ENCODE measurements at regions not wholly inside any gene's neighbourhood (a gene's known extent, or its start where the extent isn't known, plus 50 kb on each side); places are given as distances from the start of the nearest gene placed in this dataset.

DNA sequence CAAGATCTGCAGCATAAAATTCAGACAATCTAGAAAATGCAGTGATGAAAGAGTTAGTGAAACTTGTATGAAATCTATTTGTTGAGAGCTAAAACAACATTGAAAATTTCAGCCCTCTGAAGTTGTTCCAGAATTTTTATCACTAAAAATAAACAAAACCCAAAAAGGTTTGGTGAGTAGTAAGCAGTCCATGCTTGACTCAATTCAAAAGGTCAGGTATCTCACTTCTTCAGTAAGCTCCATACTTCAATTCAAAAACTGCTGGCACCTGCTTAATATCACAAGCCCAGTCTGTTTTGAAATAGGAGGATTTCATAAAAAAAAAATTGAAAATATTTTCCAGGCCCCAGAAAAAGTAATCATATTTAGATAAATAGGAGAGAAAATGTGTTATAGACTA lies 894.4 kb downstream of the SLITRK5 start:
- Histone ChIP-seq H3K79me2 (ENCODE audit: insufficient read depth, low read length) (no peaks in the 10 kb centered on the region), H3K27ac (ENCODE audit: low read depth, low read length) (no peak overlapping the region), H3K27me3 (ENCODE audit: insufficient read depth, low read length) (no peaks in the 10 kb centered on the region), H3K4me1 (ENCODE audit: insufficient read depth, low read length) (no peaks in the 10 kb centered on the region), H3K9me3 (ENCODE audit: low read depth, low read length) (no peaks in the 10 kb centered on the region), H3K4me3 (ENCODE audit: insufficient read depth, low read length) (no peak overlapping the region), H2AFZ (ENCODE audit: low read length) (no peak overlapping the region), H4K20me1 (ENCODE audit: insufficient read depth, low read length) (no peaks in the 10 kb centered on the region), H3K4me2 (ENCODE audit: insufficient read depth, low read length) (no peak overlapping the region), H3K36me3 (ENCODE audit: insufficient read depth, low read length) (no peaks in the 10 kb centered on the region)
- no peak for DNase-seq (ENCODE audit: insufficient read length, low spot score, missing footprints)
- TF ChIP-seq CTCF (IDR thresholded peaks at IDR 0.05; ENCODE audit: extremely low read depth, low read depth, low read length): no peak

GRCh38 chr13:88585861-88586260 lies 914.7 kb downstream of the SLITRK5 start:
- H2AFZ ChIP-seq (ENCODE audit: low read length): no peak overlapping the region
- no peaks in the 10 kb centered on the region for H3K79me2 ChIP-seq (ENCODE audit: insufficient read depth, low read length)
- no peak overlapping the region for H3K27ac ChIP-seq (ENCODE audit: low read depth, low read length)
- H3K4me3 ChIP-seq (ENCODE audit: insufficient read depth, low read length): no peak overlapping the region
- DNase-seq (ENCODE audit: insufficient read length, low spot score, missing footprints): no peak
- no peak for TF ChIP-seq CTCF (IDR thresholded peaks at IDR 0.05; ENCODE audit: extremely low read depth, low read depth, low read length)
- H4K20me1 ChIP-seq (ENCODE audit: insufficient read depth, low read length): no peaks in the 10 kb centered on the region
- no peaks in the 10 kb centered on the region for H3K9me3 ChIP-seq (ENCODE audit: low read depth, low read length)
- no peaks in the 10 kb centered on the region for H3K27me3 ChIP-seq (ENCODE audit: insufficient read depth, low read length)
- H3K36me3 ChIP-seq (ENCODE audit: insufficient read depth, low read length): no peaks in the 10 kb centered on the region
- H3K4me2 ChIP-seq (ENCODE audit: insufficient read depth, low read length): no peak overlapping the region
- no peaks in the 10 kb centered on the region for H3K4me1 ChIP-seq (ENCODE audit: insufficient read depth, low read length)

DNA sequence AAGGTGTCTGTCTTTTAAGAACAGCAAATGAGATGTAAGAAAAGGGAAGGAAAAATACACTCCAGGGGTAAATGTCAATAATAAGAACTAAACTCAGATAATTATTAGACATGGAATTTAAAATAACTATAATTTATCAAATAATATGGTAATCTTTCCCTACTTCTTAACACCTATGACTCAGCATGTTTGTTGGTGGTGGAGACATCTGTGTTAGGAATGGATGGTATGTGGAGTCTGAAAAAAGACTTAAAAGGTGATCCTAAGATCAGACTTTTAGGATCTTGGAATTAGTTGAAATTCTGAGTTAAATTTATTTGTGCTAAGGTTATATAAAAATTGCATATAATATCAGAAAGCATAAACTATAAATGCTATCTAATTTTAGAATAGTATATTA lies 915.1 kb downstream of the SLITRK5 start:
- no peak for TF ChIP-seq CTCF (IDR thresholded peaks at IDR 0.05; ENCODE audit: extremely low read depth, low read depth, low read length)
- Histone ChIP-seq H3K4me1 (ENCODE audit: insufficient read depth, low read length) (no peaks in the 10 kb centered on the region), H4K20me1 (ENCODE audit: insufficient read depth, low read length) (no peaks in the 10 kb centered on the region), H3K79me2 (ENCODE audit: insufficient read depth, low read length) (no peaks in the 10 kb centered on the region), H3K27ac (ENCODE audit: low read depth, low read length) (no peak overlapping the region), H3K27me3 (ENCODE audit: insufficient read depth, low read length) (no peaks in the 10 kb centered on the region), H2AFZ (ENCODE audit: low read length) (no peak overlapping the region), H3K9me3 (ENCODE audit: low read depth, low read length) (no peaks in the 10 kb centered on the region), H3K4me3 (ENCODE audit: insufficient read depth, low read length) (no peak overlapping the region), H3K36me3 (ENCODE audit: insufficient read depth, low read length) (no peaks in the 10 kb centered on the region), H3K4me2 (ENCODE audit: insufficient read depth, low read length) (no peak overlapping the region)
- DNase-seq (ENCODE audit: insufficient read length, low spot score, missing footprints): no peak

GRCh38 chr13:88590574-88590973 lies 919.4 kb downstream of the SLITRK5 start:
- Histone ChIP-seq H3K4me1 (ENCODE audit: insufficient read depth, low read length) (no peaks in the 10 kb centered on the region), H3K9me3 (ENCODE audit: low read depth, low read length) (no peaks in the 10 kb centered on the region), H3K36me3 (ENCODE audit: insufficient read depth, low read length) (no peaks in the 10 kb centered on the region), H4K20me1 (ENCODE audit: insufficient read depth, low read length) (no peaks in the 10 kb centered on the region), H3K4me3 (ENCODE audit: insufficient read depth, low read length) (no peak overlapping the region), H3K27me3 (ENCODE audit: insufficient read depth, low read length) (no peaks in the 10 kb centered on the region), H3K4me2 (ENCODE audit: insufficient read depth, low read length) (no peak overlapping the region), H3K79me2 (ENCODE audit: insufficient read depth, low read length) (no peaks in the 10 kb centered on the region), H2AFZ (ENCODE audit: low read length) (no peak overlapping the region), H3K27ac (ENCODE audit: low read depth, low read length) (no peak overlapping the region)
- no peak for TF ChIP-seq CTCF (IDR thresholded peaks at IDR 0.05; ENCODE audit: extremely low read depth, low read depth, low read length)
- no peak for DNase-seq (ENCODE audit: insufficient read length, low spot score, missing footprints)

All from osteoblast (primary cell).